HepG2 (cell line): ENCODE measurements at regions not wholly inside any gene's neighbourhood (a gene's known extent, or its start where the extent isn't known, plus 50 kb on each side); places are given as distances from the start of the nearest gene placed in this dataset.

ENCODE experiments used
- AGO2 ChIP-seq: fragments of 200-400 bp; formaldehyde crosslinking; optimal IDR thresholded peaks from 2 replicates; pipeline ENCODE3; 2017; ENCODE audit warnings: mild to moderate bottlenecking, low read depth, low read length, moderate library complexity
- ATF2 ChIP-seq: sonication (generic); formaldehyde crosslinking; IDR thresholded peaks from 2 replicates; pipeline ENCODE4 v1.4.0; 2020; ENCODE audit warnings: missing genetic modification reagents
- ELF3 ChIP-seq: IDR thresholded peaks from 2 replicates; pipeline ENCODE4 v1.6.1; 2016; ENCODE audit warnings: missing genetic modification reagents, missing compliant biosample characterization
- EP300 ChIP-seq, 3 experiments: sonication (generic) in 1 of 3; formaldehyde crosslinking in 1 of 3; IDR thresholded peaks; 2 replicates each; pipeline versions ENCODE4 v1.5.1 to v1.6.1; 2011 to 2020; ENCODE audit warnings: low read depth in 2 of 3, low read length in 2 of 3, borderline replicate concordance in 1 of 3, improper control_type of control experiment in 1 of 3, mild to moderate bottlenecking in 1 of 3, missing genetic modification reagents in 1 of 3, moderate library complexity in 1 of 3
- HHEX ChIP-seq: IDR thresholded peaks from 2 replicates; pipeline ENCODE4 v1.6.1; 2016; ENCODE audit warnings: control low read depth
- MIER2 ChIP-seq: IDR thresholded peaks from 2 replicates; pipeline ENCODE4 v1.6.1; 2016; ENCODE audit warnings: missing biosample characterization, missing genetic modification reagents
- NKX3-1 ChIP-seq: sonication (generic); formaldehyde crosslinking; IDR thresholded peaks from 2 replicates; pipeline ENCODE4 v1.5.0; 2020; ENCODE audit warnings: missing genetic modification reagents
- PRDM15 ChIP-seq: sonication (generic); formaldehyde crosslinking; IDR thresholded peaks from 2 replicates; pipeline ENCODE4 v1.4.0; 2020; ENCODE audit warnings: missing genetic modification reagents
- RORA ChIP-seq: sonication (generic); formaldehyde crosslinking; IDR thresholded peaks from 2 replicates; pipeline ENCODE4 v1.5.0; 2020; ENCODE audit warnings: mild to moderate bottlenecking, missing genetic modification reagents, moderate library complexity
- SIX1 ChIP-seq: sonication (generic); formaldehyde crosslinking; IDR thresholded peaks from 2 replicates; pipeline ENCODE4 v1.4.0; 2020; ENCODE audit warnings: missing genetic modification reagents, borderline replicate concordance
- SIX4 ChIP-seq: sonication (generic); formaldehyde crosslinking; IDR thresholded peaks from 2 replicates; pipeline ENCODE4 v1.4.0; 2020; ENCODE audit warnings: missing genetic modification reagents
- ZBTB3 ChIP-seq: sonication (generic); formaldehyde crosslinking; IDR thresholded peaks from 2 replicates; pipeline ENCODE4 v1.4.0; 2020; ENCODE audit warnings: low read depth, mild to moderate bottlenecking, moderate library complexity, missing genetic modification reagents, borderline replicate concordance
- ZBTB42 ChIP-seq: sonication (generic); formaldehyde crosslinking; IDR thresholded peaks from 2 replicates; pipeline ENCODE4 v1.5.0; 2020; ENCODE audit warnings: mild to moderate bottlenecking, missing genetic modification reagents
- ZEB1 ChIP-seq: IDR thresholded peaks from 2 replicates; pipeline ENCODE4 v1.6.1; 2012; ENCODE audit warnings: mild to moderate bottlenecking, low read depth, inconsistent platforms; ENCODE audit not compliant: insufficient replicate concordance
- ZMYM2 ChIP-seq: sonication (generic); formaldehyde crosslinking; IDR thresholded peaks from 2 replicates; pipeline ENCODE4 v1.8.0; 2022; ENCODE audit warnings: mild to moderate bottlenecking, missing genetic modification reagents
- ZNF225 ChIP-seq: sonication (generic); formaldehyde crosslinking; IDR thresholded peaks from 2 replicates; pipeline ENCODE4 v1.4.0; 2020; ENCODE audit warnings: mild to moderate bottlenecking, missing genetic modification reagents
- ZNF3 ChIP-seq: IDR thresholded peaks from 2 replicates; pipeline ENCODE4 v1.7.0; 2017; ENCODE audit warnings: inconsistent platforms
- ZNF609 ChIP-seq: sonication (generic); formaldehyde crosslinking; IDR thresholded peaks from 2 replicates; pipeline ENCODE4 v1.4.0; 2020; ENCODE audit warnings: mild to moderate bottlenecking, missing genetic modification reagents, borderline replicate concordance

GRCh38 chr3:188026191-188026968, 127.6 kb upstream of the LPP start (continued):
- TF ChIP-seq ZNF609 (CRISPR knock-in tag) (peak; percentile 66; the same call in 1 of the 2 replicates), ATF2 (CRISPR knock-in tag) (peak; percentile 47; the same call in 1 of the 2 replicates), SIX4 (CRISPR knock-in tag) (peak; percentile 46; the same call in 1 of the 2 replicates), SIX1 (CRISPR knock-in tag) (no peak), EP300 (IDR thresholded peaks at IDR 0.05; ENCODE audit: low read depth in 2 of 2, low read length in 2 of 2) (peak in 1 of 2 experiments; percentile 94; a peak in 2 of 4 replicates), EP300 (CRISPR knock-in tag; IDR thresholded peaks at IDR 0.05; ENCODE audit: borderline replicate concordance) (no peak), NKX3-1 (CRISPR knock-in tag) (no peak), ZBTB3 (CRISPR knock-in tag) (no peak), ELF3 (no peak; the same call in 1 of the 2 replicates), RORA (CRISPR knock-in tag) (no peak), ZBTB42 (CRISPR knock-in tag) (no peak), MIER2 (CRISPR knock-in tag) (0 out of 2 replicates have a peak, but pooled peaks have one; percentile 23), AGO2 (no peak), ZNF3 (CRISPR knock-in tag) (no peak), ZEB1 (peak; percentile 56), HHEX (CRISPR knock-in tag) (no peak), ZMYM2 (CRISPR knock-in tag) (0 out of 2 replicates have a peak, but pooled peaks have one; percentile 59), PRDM15 (no peak), ZNF225 (CRISPR knock-in tag) (no peak)
